ENCODE measurements at regions not wholly inside any gene's neighbourhood (a gene's known extent, or its start where the extent isn't known, plus 50 kb on each side); places are given as distances from the start of the nearest gene placed in this dataset.

DNA sequence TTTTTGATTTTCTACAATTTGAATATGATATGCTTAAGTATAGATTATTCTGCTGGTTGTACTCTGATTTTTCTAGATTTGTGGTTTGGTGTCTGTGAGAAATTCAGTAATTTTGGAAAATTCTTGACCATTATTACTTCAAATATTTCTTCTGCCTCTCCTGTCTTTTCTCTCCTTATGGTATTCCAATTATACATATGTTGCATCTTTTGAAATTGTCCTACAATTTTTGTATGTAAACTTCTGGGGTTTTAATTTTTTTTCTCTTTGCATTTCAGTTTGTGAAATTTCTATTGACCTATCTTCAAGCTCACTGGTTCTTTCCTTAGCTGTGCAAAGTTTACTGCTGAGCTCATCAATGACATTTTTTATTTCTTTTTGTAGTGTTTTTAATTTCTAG is 534.4 kb upstream of the SLC35B3 start:
- no peak for TF ChIP-seq CHD1 (IDR thresholded peaks at IDR 0.05; ENCODE audit: low read depth, low read length)
- TF ChIP-seq, protein P1, sequence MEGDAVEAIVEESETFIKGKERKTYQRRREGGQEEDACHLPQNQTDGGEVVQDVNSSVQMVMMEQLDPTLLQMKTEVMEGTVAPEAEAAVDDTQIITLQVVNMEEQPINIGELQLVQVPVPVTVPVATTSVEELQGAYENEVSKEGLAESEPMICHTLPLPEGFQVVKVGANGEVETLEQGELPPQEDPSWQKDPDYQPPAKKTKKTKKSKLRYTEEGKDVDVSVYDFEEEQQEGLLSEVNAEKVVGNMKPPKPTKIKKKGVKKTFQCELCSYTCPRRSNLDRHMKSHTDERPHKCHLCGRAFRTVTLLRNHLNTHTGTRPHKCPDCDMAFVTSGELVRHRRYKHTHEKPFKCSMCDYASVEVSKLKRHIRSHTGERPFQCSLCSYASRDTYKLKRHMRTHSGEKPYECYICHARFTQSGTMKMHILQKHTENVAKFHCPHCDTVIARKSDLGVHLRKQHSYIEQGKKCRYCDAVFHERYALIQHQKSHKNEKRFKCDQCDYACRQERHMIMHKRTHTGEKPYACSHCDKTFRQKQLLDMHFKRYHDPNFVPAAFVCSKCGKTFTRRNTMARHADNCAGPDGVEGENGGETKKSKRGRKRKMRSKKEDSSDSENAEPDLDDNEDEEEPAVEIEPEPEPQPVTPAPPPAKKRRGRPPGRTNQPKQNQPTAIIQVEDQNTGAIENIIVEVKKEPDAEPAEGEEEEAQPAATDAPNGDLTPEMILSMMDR (conservative IDR thresholded peaks at IDR 0.05; ENCODE audit: low read depth, low read length) = no peak
